Activated CD4-positive, alpha-beta T cell treated with anti-CD3 and anti-CD28 coated beads for 36 hours (primary cell): ENCODE measurements at regions not wholly inside any gene's neighbourhood (a gene's known extent, or its start where the extent isn't known, plus 50 kb on each side); places are given as distances from the start of the nearest gene placed in this dataset.

ENCODE experiments used
- ATAC-seq: fragments of 200-7000 bp; cut with Tn5 transposase; one replicate; pipeline ENCODE4 v1.10.0; 2021; ENCODE audit warnings: mild to moderate bottlenecking, moderate library complexity
- CTCF ChIA-PET: fragments of 350-600 bp; sonication (Branson Sonifier 250); formaldehyde crosslinking; loops from one replicate; lab custom pipeline; 2021; ENCODE audit warnings: antibody characterized with exemption; lab: Charles Lee
- POLR2A ChIA-PET: fragments of 350-600 bp; sonication (Branson Sonifier 250); formaldehyde crosslinking; loops from one replicate; lab custom pipeline; 2021; ENCODE audit warnings: antibody characterized with exemption, inconsistent platforms; lab: Charles Lee
- DNase-seq: peaks from one replicate; pipeline ENCODE4 v3.0.0-alpha.2; 2020
- H3K27ac Mint-ChIP-seq: one replicate; pipeline ENCODE4 v1.8.0; 2021; ENCODE audit warnings: mixed read lengths
- H3K27me3 Mint-ChIP-seq: one replicate; pipeline ENCODE4 v1.8.0; 2021; ENCODE audit warnings: mixed read lengths
- H3K36me3 Mint-ChIP-seq: one replicate; pipeline ENCODE4 v1.8.0; 2021; ENCODE audit warnings: low read depth, mixed read lengths
- H3K4me1 Mint-ChIP-seq: one replicate; pipeline ENCODE4 v1.8.0; 2021; ENCODE audit warnings: mixed read lengths
- H3K4me3 Mint-ChIP-seq: one replicate; pipeline ENCODE4 v1.8.0; 2021; ENCODE audit warnings: mild to moderate bottlenecking, moderate library complexity, mixed read lengths
- H3K9me3 Mint-ChIP-seq: one replicate; pipeline ENCODE4 v1.8.0; 2021; ENCODE audit warnings: low read depth, mixed read lengths
- intact Hi-C, 2 experiments: fragments of 100-400 bp; cut with DNase I in 1 of 2; cut with micrococcal nuclease in 1 of 2; formaldehyde crosslinking; loops; one replicate each; pipeline versions ENCODE4 v1.14.2 to v1.15.1; 2022 to 2024; cut with DNase I, micrococcal nuclease

DNA sequence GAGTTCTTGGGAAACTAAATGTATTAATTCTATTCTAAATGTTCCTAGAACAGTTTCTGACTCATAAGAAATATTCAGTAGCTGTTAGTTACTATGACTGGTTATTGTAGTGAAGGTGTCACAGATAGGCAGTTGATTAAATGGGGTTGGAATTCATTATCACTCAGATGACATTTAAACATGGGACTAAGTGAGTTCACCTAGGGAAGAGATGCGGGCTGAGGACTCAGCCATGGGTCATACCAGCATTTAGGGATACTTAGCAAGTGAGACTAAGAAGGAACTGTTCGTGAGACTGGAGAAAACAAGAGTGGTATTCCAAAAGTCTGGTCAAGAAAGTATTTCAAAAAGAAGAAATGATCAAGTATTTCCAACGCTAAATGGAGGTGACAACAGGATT, 125.1 kb upstream of the ADGRL4 start:
- DNase-seq (no peak), ATAC-seq (no peak)
- intact Hi-C loops, result no loop called here
- H3K4me1 Mint-ChIP-seq, result no peaks in the 10 kb centered on the region
- H3K27ac Mint-ChIP-seq, result no peak overlapping the region
- CTCF ChIA-PET, result no interaction called here
- peaks cover 3% of the 10 kb centered on the region for H3K9me3 Mint-ChIP-seq
- no peak overlapping the region for H3K4me3 Mint-ChIP-seq
- no peaks in the 10 kb centered on the region for H3K27me3 Mint-ChIP-seq
- H3K36me3 Mint-ChIP-seq, result no peaks in the 10 kb centered on the region
- POLR2A ChIA-PET, result no interaction called here

DNA sequence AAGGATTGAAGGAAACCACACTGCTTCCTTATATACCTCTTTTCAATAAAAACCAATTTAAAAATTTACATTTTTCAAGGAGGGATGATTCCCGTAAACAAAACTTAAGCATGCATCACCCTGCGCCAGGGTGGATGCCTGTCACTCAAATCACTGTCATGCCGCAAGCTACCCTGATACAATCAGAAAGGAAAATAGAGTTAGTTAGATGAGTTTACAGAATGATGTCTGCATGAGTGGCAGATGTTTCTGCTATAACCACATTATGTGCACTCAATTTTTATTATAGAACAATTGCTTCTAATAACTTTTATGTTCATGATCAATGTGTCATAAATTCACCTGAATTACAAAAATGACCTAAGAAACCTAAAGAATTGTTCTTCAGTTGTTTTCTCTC, 123.4 kb upstream of the ADGRL4 start:
- Mint-ChIP-seq H3K4me3 (no peak overlapping the region), H3K4me1 (no peaks in the 10 kb centered on the region), H3K36me3 (no peaks in the 10 kb centered on the region), H3K27me3 (no peaks in the 10 kb centered on the region), H3K27ac (no peak overlapping the region), H3K9me3 (peaks cover 7% of the 10 kb centered on the region)
- ATAC-seq (no peak), DNase-seq (no peak)
- POLR2A ChIA-PET, result no interaction called here
- CTCF ChIA-PET, result no interaction called here
- intact Hi-C loops, result no loop called here

DNA sequence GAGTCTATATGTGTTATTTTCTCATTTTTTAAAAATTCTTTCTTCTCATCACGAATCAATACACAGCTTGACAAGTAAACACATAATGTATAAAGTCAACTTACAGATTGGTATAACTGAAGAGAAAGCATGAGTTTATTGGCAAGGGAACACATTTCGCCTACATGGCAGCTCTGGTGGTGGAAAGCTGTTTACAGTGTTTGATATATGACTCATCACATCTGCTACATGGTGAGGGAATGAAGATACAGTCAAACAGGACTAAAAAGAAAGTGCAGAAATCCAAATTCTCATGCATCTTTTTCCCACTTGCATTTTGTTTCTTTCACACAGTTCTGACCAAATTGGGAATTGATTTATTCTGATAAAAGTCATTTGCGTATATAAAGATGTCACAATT, 122.2 kb upstream of the ADGRL4 start:
- Mint-ChIP-seq H3K27ac (no peak overlapping the region), H3K27me3 (no peaks in the 10 kb centered on the region), H3K36me3 (no peaks in the 10 kb centered on the region), H3K4me3 (no peak overlapping the region), H3K4me1 (no peaks in the 10 kb centered on the region), H3K9me3 (peaks cover 7% of the 10 kb centered on the region)
- DNase-seq, result no peak
- intact Hi-C loops, result no loop called here
- ChIA-PET POLR2A (no interaction called here), CTCF (no interaction called here)
- no peak for ATAC-seq

DNA sequence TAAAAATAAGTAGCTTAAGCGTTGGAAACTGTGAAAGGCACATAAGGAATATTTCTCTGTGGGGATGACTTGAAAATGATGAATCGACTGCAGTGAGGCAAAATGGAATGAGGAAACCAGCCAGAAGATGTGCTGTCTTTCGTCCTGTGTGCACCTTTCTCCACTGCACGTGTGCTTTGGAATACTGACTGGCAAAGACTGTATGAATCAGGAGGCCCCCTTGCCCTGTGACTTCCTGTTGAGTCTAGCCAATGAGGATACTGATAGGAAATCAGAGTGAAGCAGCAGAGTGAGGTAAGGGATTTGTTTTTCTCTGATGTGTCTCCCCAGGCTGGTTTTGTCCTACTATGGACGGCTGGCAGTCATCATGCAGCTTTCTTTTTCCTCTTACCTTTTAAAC, 118.2 kb upstream of the ADGRL4 start:
- no peak for DNase-seq
- H3K27ac Mint-ChIP-seq, result no peak overlapping the region
- no peak for ATAC-seq
- H3K9me3 Mint-ChIP-seq, result peaks cover 6% of the 10 kb centered on the region
- no peaks in the 10 kb centered on the region for H3K27me3 Mint-ChIP-seq
- no peaks in the 10 kb centered on the region for H3K36me3 Mint-ChIP-seq
- H3K4me1 Mint-ChIP-seq, result no peaks in the 10 kb centered on the region
- CTCF ChIA-PET, result no interaction called here
- POLR2A ChIA-PET, result no interaction called here
- intact Hi-C loops, result no loop called here
- H3K4me3 Mint-ChIP-seq, result no peak overlapping the region

GRCh38 chr1:79122521-79122920, 116.0 kb upstream of the ADGRL4 start:
- ChIA-PET POLR2A (no interaction called here), CTCF (interaction anchor here (1.4 kb wide), 1 partner anchor 12 kb away, joined by 3 read pairs; no protein-coding TSS in a partner anchor)
- Mint-ChIP-seq H3K36me3 (no peaks in the 10 kb centered on the region), H3K9me3 (peaks cover 6% of the 10 kb centered on the region), H3K27me3 (no peaks in the 10 kb centered on the region), H3K27ac (no peak overlapping the region), H3K4me1 (no peaks in the 10 kb centered on the region), H3K4me3 (no peak overlapping the region)
- DNase-seq (no peak), ATAC-seq (no peak)
- intact Hi-C loops, result no loop called here

GRCh38 chr1:79117376-79117775, 110.8 kb upstream of the ADGRL4 start:
- Mint-ChIP-seq H3K36me3 (no peaks in the 10 kb centered on the region), H3K9me3 (peaks cover 4% of the 10 kb centered on the region), H3K27ac (no peak overlapping the region), H3K4me1 (no peaks in the 10 kb centered on the region), H3K27me3 (no peaks in the 10 kb centered on the region), H3K4me3 (no peak overlapping the region)
- intact Hi-C loops, result no loop called here
- no peak for DNase-seq
- ChIA-PET CTCF (no interaction called here), POLR2A (no interaction called here)
- ATAC-seq, result no peak

DNA sequence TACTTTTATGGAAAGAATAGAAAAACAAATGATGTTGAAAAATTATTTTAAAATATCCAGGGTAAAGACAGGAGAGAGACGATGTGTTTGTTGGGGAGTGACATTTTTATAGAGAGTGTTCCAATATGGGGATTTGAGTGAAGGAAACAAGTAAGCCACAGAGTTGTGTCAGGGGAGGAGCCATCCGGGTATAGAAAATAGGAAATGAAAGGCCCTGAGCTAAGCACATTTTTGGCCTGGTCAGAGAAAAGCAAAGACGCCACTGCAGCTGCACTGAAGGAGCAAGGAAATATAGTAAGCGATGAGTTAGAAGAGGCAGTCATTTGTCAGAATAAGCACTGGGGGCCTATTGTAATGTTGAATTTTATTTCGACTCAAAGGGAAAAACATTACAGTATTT, 107.3 kb upstream of the ADGRL4 start:
- intact Hi-C loops, result no loop called here
- DNase-seq, result no peak
- Mint-ChIP-seq H3K27ac (no peak overlapping the region), H3K4me1 (no peaks in the 10 kb centered on the region), H3K27me3 (no peaks in the 10 kb centered on the region), H3K4me3 (no peak overlapping the region), H3K9me3 (peaks cover 2% of the 10 kb centered on the region), H3K36me3 (no peaks in the 10 kb centered on the region)
- POLR2A ChIA-PET, result no interaction called here
- CTCF ChIA-PET, result no interaction called here
- no peak for ATAC-seq

DNA sequence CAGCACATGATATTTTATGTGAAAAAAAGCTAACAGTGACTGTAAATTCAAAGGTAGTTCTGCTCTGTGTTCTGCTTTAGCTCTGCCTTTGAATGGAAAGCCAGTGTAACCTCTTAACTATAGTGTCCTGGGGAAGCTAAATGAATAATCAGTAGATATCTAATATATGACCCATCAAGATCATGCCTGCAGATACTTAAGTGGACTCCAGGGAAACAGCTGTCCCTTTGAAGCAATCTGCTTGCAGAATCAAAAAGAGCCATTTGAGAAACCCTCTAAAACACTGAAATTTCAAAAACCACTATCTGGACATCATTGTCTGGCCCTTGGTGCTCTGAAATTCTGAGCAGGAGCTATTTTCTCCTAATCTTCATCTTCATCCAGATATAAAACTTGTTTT, 104.2 kb upstream of the ADGRL4 start:
- no peak overlapping the region for H3K4me3 Mint-ChIP-seq
- no peaks in the 10 kb centered on the region for H3K27me3 Mint-ChIP-seq
- peaks cover 8% of the 10 kb centered on the region for H3K9me3 Mint-ChIP-seq
- no peaks in the 10 kb centered on the region for H3K36me3 Mint-ChIP-seq
- ATAC-seq (no peak), DNase-seq (no peak)
- CTCF ChIA-PET, result interaction anchor here (0.8 to 1.5 kb wide), 2 partner anchors 11 to 12 kb away, joined by 3 read pairs; no protein-coding TSS in a partner anchor
- intact Hi-C loops, result no loop called here
- H3K27ac Mint-ChIP-seq, result no peak overlapping the region
- H3K4me1 Mint-ChIP-seq, result no peaks in the 10 kb centered on the region
- POLR2A ChIA-PET, result no interaction called here

GRCh38 chr1:79109445-79109844, 102.9 kb upstream of the ADGRL4 start:
- ChIA-PET POLR2A (no interaction called here), CTCF (no interaction called here)
- DNase-seq, result no peak
- peaks cover 8% of the 10 kb centered on the region for H3K9me3 Mint-ChIP-seq
- H3K36me3 Mint-ChIP-seq, result no peaks in the 10 kb centered on the region
- intact Hi-C loops, result no loop called here
- no peaks in the 10 kb centered on the region for H3K27me3 Mint-ChIP-seq
- H3K4me1 Mint-ChIP-seq, result no peaks in the 10 kb centered on the region
- no peak for ATAC-seq
- no peak overlapping the region for H3K27ac Mint-ChIP-seq
- no peak overlapping the region for H3K4me3 Mint-ChIP-seq

DNA sequence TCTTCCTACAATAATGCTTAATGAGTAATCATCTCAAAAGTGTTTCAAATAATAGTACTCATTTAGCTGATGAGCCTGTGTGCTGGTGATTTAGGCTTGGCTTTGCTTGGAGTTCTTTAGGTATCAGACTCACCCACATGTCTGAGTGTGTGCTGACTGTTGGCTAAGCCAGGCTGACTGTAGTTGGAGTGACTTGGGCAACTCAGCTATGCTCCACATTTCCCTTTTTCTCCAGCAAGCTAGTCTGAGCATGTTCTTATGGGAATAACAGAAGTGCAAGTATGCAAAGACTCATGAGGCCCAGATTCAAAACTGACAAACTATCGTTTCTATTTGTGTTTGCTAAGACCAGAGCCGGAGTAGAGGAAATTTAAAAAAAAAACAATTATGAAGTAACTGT, 99.0 kb upstream of the ADGRL4 start:
- Mint-ChIP-seq H3K4me3 (no peak overlapping the region), H3K9me3 (peaks cover 7% of the 10 kb centered on the region), H3K27ac (no peak overlapping the region), H3K36me3 (no peaks in the 10 kb centered on the region), H3K4me1 (no peaks in the 10 kb centered on the region), H3K27me3 (no peaks in the 10 kb centered on the region)
- intact Hi-C loops, result no loop called here
- DNase-seq, result no peak
- no peak for ATAC-seq
- ChIA-PET CTCF (no interaction called here), POLR2A (no interaction called here)

DNA sequence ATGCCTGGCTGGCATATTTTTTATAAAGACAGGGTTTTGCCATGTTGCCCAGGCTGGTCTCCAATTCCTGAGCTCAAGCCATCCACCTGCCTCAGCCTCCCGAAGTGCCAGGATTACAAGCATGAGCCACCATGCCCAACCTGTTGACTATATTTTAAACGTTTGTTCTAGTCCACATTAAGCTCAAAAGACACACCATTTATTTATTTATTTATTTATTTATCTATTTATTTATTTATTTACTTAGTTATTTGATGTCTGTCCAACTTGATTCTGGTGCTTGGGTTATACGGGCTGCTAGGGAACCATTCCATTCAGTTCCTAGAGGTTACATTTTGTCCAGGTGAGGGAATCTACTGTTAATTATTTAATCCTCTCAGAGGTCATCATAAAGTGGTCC, 98.1 kb upstream of the ADGRL4 start:
- Mint-ChIP-seq H3K27me3 (no peaks in the 10 kb centered on the region), H3K4me3 (no peak overlapping the region), H3K36me3 (no peaks in the 10 kb centered on the region), H3K27ac (no peak overlapping the region), H3K9me3 (peaks cover 7% of the 10 kb centered on the region), H3K4me1 (no peaks in the 10 kb centered on the region)
- no peak for ATAC-seq
- ChIA-PET CTCF (no interaction called here), POLR2A (no interaction called here)
- intact Hi-C loops, result no loop called here
- no peak for DNase-seq

GRCh38 chr1:79100385-79100784, 93.9 kb upstream of the ADGRL4 start:
- no peak for ATAC-seq
- Mint-ChIP-seq H3K4me3 (no peak overlapping the region), H3K9me3 (peaks cover 6% of the 10 kb centered on the region), H3K27ac (no peak overlapping the region), H3K36me3 (no peaks in the 10 kb centered on the region), H3K27me3 (no peaks in the 10 kb centered on the region), H3K4me1 (no peaks in the 10 kb centered on the region)
- intact Hi-C loops, result no loop called here
- CTCF ChIA-PET, result no interaction called here
- POLR2A ChIA-PET, result no interaction called here
- DNase-seq, result no peak

DNA sequence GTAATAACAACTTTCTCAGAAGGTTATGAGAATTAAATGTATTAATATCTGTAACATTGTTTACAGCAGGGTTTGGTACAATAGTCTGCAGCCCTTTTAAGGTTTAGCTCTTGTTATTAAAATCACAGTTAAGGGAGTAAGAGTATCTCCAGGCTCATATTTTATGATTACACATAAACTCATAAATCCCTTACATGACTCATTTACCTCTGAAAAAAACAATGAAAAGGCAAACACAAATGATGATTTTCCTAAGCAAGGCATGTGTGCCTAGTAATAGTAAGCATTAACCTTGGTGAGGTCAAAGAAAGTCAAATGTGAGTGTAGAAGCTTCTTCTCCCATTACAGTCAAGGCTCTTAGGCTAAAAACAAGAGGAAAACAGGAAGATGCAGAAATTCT, 84.5 kb upstream of the ADGRL4 start:
- peaks cover 2% of the 10 kb centered on the region for H3K9me3 Mint-ChIP-seq
- no peak overlapping the region for H3K4me3 Mint-ChIP-seq
- no peak for ATAC-seq
- no peaks in the 10 kb centered on the region for H3K36me3 Mint-ChIP-seq
- ChIA-PET POLR2A (no interaction called here), CTCF (no interaction called here)
- H3K27ac Mint-ChIP-seq, result no peak overlapping the region
- intact Hi-C loops, result no loop called here
- H3K4me1 Mint-ChIP-seq, result no peaks in the 10 kb centered on the region
- H3K27me3 Mint-ChIP-seq, result no peaks in the 10 kb centered on the region
- no peak for DNase-seq
